ENCODE measurements at regions not wholly inside any gene's neighbourhood (a gene's known extent, or its start where the extent isn't known, plus 50 kb on each side); places are given as distances from the start of the nearest gene placed in this dataset.
A peak's percentile ranks its signal among the peaks of the same experiment; 100 is the strongest.

- DNase-seq (ENCODE audit: low read depth), result no peak
These were observed 251.3 kb downstream of the GAS1 start for GRCh38 chr9:86695910-86696424.

- DNase-seq (ENCODE audit: low read depth), result no peak
These were observed 257.3 kb downstream of the GAS1 start for GRCh38 chr9:86690034-86690433.

GRCh38 chr9:86687788-86688187, 259.5 kb downstream of the GAS1 start:
- DNase-seq (ENCODE audit: low read depth), result no peak

DNA sequence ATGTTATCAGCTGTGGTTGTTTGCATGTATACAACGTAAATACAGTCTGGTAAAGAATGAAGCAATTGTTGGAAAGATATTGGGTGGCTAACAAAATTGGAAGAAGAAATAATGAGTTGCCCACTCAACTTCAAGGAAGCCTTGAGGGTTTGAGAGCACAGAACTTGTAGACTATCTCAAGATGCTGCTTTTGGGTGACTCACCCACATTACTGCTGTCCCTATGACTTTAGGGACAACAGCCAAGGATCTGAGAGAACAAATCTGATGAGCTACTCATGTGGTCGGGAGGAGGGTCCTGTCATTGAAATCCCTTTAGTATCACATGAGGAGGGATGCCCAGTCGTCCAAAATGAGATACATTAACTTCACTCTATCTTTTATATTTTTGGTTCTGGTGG, 261.8 kb downstream of the GAS1 start:
- DNase-seq (ENCODE audit: low read depth), result no peak

- no peak for DNase-seq (ENCODE audit: low read depth)
These were observed 263.2 kb downstream of the GAS1 start for GRCh38 chr9:86684148-86684547.

GRCh38 chr9:86682240-86682639, 265.1 kb downstream of the GAS1 start:
- no peak for DNase-seq (ENCODE audit: low read depth)

- no peak for DNase-seq (ENCODE audit: low read depth)
These were observed 267.4 kb downstream of the GAS1 start for GRCh38 chr9:86679909-86680308.

GRCh38 chr9:86676396-86676795, 270.9 kb downstream of the GAS1 start:
- no peak for DNase-seq (ENCODE audit: low read depth)

DNA sequence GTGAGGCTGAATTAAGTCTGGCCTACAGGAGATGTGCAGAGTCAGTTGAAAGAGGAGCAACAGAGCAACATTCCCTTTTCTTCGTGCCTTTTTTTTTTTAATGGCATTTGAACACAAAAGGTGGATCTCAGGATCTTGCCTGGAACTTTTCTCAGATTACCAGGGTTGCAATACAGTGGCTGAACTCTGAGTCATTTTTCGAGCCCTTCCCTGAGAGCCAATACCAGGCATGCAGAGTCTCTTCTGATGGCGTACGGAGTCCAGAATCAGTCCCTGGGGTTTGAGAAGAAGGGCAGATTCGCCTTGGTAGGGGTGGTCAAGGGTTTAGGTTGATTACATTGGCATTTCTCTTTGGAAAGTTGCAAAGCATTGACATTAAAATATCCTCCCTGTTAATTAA, 271.5 kb downstream of the GAS1 start:
- DNase-seq (ENCODE audit: low read depth), result no peak

GRCh38 chr9:86674487-86674886, 272.8 kb downstream of the GAS1 start:
- DNase-seq (ENCODE audit: low read depth), result no peak

DNA sequence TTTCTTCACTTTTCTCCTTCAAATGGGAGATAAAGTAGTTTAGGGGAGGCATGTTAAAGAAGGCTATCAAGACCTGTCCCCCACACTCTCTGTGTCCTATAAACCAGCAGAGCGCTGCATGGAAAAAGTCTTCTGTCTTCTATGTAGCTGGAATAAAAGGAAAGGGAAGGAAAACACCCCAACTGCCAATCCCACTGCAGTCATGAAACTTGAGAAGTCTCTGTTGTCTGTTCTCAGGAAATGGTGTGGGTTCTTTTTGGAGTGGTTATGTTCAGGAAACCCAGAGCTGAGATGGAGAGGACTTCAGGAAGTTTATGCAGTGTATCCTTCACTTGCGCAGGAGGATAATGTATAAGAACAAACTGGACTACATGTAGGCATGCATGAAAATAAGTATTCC, 274.3 kb downstream of the GAS1 start:
- DNase-seq (ENCODE audit: low read depth), result no peak

- DNase-seq (ENCODE audit: low read depth), result no peak
These were observed 275.0 kb downstream of the GAS1 start for GRCh38 chr9:86672301-86672700.

DNA sequence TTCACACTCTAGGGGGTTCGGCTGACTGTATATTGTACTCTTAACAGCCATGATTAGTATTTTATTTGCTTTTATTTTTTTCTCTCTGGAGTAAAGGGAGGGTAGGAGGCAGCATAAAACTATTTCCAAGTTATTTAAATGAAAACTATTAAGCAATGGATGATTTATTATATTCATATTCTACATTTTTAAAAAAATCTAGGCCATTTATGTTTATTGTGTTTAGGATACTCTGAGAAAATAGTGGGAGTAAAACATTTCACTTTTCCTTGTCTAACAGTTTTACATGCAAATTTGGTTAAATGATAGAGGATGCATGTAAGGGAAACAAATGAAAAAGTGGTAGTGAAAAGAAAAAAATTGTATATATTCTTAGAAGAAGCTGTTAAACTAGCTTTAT, 276.3 kb downstream of the GAS1 start:
- DNase-seq (ENCODE audit: low read depth), result no peak

DNA sequence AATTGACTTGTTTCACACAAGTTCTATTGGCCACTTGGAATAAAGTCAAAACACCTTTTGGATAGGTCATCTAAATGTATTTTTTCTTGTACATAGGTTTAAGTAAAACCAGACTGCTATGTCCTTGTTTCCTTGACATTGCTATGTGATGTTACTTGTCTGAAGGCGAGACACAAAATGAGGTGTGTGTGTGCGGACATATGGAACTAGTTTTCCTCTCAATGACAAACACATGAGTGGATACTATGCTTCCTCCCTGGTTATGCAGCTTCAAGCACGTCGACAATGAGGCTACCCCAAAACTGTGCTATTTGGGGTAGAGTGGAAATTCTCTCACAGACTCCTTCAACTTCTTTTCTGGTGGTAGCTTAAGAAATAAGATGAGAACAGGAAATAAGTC, 276.8 kb downstream of the GAS1 start:
- no peak for DNase-seq (ENCODE audit: low read depth)

DNA sequence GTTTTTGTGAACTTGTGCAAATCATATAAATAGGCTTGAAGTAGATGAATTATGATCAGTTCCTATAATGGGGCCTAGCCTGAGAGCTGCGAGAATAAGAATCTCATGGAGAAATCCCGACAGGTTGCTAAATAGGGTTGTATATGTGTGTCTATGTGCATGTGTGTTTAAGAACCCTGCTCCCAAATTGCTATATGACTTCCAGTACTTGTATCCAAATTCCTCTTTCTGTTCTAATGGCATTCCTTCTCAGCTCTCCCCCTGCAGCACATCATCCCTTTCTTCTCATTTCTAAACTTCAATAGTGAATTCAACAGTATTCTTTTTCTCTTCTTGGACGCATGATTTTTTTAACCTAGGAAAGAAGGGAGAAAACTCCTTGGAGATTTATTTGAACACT, 277.2 kb downstream of the GAS1 start:
- DNase-seq (ENCODE audit: low read depth), result no peak

GRCh38 chr9:86669422-86669821, 277.9 kb downstream of the GAS1 start:
- DNase-seq (ENCODE audit: low read depth), result no peak

GRCh38 chr9:86668488-86668887, 278.8 kb downstream of the GAS1 start:
- DNase-seq (ENCODE audit: low read depth), result no peak

GRCh38 chr9:86667307-86667706, 280.0 kb downstream of the GAS1 start:
- DNase-seq (ENCODE audit: low read depth), result no peak

- DNase-seq (ENCODE audit: low read depth), result no peak
These were observed 281.9 kb downstream of the GAS1 start for GRCh38 chr9:86665416-86665815.

DNA sequence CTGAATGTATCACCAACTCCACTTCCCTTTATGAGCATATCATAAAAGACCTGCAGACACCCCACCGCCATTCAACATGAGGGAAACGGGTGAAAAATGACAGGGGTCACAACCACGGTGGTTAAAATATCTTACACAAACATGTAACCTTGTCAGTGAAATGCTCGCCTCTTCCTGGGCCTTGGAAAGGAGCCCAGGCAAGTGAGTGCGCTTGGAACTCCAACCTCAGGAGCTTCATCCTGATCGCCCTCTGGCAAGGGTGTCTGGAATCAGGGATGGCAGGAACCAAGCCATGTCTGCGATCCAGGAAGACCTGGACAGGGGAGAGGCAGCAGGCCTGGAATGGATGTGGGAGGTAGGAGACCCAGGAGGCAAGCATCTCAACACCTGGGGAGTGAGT, 282.7 kb downstream of the GAS1 start:
- no peak for DNase-seq (ENCODE audit: low read depth)

GRCh38 chr9:86663905-86664304, 283.4 kb downstream of the GAS1 start:
- DNase-seq (ENCODE audit: low read depth), result no peak

DNA sequence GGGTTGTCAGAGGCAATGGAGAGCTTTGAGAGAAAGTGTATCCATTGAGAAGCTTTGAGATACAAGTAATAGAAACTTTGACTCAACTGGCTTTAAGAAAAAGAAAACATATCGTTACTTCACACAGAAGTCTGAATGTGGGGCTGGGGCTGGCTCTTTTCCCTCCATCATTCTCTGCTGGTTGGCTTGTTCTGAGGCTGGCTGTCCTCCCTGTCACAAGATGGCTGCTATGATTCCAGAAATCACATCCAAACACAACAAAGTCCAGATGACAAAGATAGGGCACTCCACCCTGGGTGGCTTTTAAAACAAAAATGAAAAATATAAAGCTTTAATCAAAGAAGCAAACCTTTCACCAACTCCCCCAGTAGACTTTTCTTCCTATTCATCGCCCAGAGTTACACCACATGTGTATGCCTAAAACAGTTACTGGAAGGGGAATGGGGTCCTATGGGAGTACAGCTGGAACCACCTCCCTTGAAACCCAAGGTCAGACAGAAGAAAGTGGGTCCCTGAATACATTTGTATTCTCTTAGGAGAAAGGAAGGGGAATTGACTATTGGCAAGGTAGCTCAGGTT, 284.3 kb downstream of the GAS1 start:
- no peak for DNase-seq (ENCODE audit: low read depth)

DNA sequence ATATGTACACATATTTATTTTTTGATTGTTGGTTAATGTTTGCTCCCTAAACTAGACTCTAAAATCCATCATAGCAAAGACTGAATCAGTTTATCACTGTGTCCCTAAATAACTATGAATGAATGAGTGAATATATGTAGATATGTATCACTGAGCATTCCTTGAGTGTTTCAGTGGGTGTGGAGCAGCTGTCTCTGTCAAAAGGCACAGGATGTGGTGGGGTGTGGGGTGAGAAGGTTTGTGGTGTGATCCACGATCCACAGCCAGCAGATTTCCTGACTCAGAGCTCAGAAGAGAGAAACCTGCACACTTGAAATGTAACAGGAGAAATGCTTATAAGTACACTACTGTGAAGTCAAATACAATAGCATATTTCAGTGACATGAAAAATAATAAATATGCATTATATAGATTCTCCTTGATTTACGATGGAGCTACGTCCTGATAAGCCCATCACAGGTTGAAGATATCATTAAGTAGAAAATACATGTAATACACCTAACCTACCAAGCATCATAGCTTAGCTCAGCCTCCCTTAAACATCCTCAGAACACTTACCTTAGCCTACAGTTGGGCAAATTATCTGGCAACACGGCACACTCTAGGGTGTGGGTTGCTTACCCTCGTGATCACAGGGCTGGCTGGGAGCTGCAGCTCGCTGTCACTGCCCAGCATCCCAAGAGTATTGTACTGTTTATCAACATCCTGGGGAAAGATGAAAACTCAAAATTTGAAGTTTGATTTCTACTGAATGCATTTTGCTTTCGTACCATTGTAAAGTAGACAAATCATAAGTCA, 287.0 kb downstream of the GAS1 start:
- DNase-seq (ENCODE audit: low read depth), result peak; percentile 75

Data from GM04504 (cell line).